HG02938 (cell line): ENCODE measurements at regions not wholly inside any gene's neighbourhood (a gene's known extent, or its start where the extent isn't known, plus 50 kb on each side); places are given as distances from the start of the nearest gene placed in this dataset.

Experiments
- ATAC-seq: cut with Tn5 transposase; IDR thresholded peaks from one replicate; pipeline ENCODE4 v1.9.1; 2021; ENCODE audit warnings: mild to moderate bottlenecking, moderate library complexity; ENCODE audit not compliant: unreplicated experiment

GRCh38 chr14:101174522-101174838, 271.0 kb upstream of the RTL1 start:
- ATAC-seq = no peak

DNA sequence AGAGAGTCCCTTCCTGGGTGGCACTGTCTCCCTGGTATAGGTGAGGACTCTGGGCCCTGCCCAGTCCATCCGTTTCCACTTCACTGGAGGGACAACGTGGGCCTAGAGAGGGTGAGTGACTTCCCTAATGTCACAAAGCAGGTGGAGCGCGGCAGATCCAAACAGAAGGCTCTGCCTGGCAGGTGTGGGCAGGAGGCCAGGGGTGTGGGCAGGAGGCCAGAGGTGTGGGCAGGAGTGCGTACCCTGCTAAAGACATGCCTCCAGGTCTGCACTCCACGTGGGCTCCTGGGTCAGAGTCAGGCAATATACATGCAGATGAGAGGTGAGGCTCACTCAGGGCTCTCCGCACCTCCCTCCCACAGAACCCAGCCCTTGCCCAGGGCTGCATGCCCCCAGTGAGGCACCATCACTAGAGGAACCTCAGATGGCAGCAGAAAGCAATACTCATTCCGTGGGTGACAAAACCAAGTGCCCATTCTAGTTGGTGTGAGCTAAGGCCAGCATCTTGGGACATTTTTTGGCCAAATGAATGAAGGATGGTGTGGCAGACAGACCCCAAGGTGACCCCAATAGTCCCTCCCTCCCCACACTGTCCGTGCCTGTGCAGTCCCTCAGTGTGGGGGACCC, 271.6 kb upstream of the RTL1 start:
- no peak for ATAC-seq

DNA sequence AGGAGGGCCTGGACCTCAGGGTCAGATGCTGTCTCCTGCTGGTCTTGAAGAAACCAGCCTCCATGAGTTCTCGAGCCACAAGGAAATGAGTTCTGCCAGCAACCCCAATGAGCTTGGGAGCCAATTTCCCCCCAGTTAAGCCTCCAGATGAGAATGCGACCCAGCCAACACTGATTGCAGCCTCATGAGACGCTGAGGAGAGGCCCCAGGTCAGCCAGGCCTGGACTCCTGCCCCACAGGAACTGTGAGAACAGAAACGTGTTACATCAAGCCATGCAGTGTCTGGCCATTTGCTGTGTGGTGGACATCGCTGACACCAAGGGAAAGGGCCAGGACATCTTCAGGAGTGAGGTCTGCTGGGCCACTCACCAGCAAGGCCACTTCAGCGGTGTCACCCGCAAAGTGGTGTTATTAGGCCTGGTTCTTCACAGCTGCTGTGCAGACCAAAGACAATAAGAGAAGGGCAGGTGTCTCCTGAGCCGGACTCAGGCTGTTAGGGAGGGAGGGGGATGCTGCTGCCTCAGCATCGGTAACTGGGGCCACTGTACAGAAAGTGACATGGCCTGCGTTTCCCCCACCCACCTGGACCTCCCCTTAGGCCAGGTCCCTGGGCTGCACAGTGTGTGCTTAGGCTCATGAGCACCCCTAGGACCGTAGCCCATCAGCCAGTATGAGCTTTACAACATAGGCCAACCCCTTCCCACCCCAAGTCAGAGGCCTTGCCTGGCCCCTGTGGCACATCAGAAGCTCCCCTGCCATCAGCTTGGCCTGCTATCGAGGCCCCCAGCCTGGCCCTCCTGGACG, 272.4 kb upstream of the RTL1 start:
- no peak for ATAC-seq

DNA sequence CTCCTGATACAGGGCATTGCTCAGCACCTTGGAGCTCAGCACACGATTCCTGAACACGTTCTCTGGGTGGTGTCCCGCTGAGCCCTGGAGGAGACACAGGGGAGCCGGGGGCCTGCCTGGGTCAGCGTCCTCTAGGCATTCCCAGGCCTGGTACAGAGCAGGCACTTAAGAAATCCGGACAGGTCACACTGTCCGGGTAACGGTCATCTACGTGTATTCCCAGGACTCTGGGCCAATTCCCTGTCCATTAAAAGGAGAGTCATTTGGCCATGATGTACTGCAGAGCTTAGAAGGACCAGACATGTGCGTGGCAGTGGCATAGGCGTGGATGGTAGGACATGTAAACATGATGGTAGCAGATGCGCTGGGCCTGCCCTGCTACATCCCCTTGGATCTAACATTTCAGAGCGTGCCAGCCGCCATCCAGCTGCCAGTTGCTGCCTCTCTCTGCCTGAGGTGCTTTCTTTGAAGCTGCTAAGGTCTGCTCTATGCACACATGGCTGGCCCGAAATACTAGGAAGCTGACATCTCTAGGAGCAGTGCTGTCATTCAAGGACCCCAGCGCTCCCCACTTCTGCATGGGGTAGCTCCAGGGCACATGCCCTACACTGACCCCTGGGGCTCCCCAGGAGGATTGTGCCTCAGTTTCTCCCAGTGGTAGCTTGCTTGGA, 273.1 kb upstream of the RTL1 start:
- no peak for ATAC-seq

GRCh38 chr14:101177301-101177971, 273.9 kb upstream of the RTL1 start:
- no peak for ATAC-seq

GRCh38 chr14:101178184-101179072, 274.9 kb upstream of the RTL1 start:
- no peak for ATAC-seq

DNA sequence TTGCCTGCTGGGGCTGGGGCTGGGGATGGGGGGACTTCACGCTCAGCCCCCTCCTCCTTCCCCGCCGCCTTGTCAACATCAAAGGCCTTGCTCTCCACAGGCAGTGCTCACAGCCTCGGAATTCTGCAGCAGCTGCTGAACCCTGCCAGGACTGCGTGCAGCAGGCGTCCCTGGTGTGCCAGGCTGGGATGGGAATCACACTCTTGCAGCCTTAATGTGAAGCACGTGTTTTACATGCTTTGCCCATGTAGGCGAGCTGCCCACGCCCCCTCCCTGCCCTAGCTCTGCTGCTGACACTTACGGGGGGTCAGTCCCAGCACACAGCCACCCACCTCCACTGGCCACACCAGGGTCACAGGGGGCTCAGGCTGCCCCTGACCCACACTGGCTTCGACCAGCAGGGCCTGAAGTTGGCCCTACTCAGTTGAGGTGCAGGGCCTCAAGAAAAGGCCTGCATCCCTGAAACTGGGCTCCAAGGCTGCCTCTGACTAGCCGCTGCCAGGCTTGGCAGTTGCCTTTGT, 276.2 kb upstream of the RTL1 start:
- no peak for ATAC-seq

DNA sequence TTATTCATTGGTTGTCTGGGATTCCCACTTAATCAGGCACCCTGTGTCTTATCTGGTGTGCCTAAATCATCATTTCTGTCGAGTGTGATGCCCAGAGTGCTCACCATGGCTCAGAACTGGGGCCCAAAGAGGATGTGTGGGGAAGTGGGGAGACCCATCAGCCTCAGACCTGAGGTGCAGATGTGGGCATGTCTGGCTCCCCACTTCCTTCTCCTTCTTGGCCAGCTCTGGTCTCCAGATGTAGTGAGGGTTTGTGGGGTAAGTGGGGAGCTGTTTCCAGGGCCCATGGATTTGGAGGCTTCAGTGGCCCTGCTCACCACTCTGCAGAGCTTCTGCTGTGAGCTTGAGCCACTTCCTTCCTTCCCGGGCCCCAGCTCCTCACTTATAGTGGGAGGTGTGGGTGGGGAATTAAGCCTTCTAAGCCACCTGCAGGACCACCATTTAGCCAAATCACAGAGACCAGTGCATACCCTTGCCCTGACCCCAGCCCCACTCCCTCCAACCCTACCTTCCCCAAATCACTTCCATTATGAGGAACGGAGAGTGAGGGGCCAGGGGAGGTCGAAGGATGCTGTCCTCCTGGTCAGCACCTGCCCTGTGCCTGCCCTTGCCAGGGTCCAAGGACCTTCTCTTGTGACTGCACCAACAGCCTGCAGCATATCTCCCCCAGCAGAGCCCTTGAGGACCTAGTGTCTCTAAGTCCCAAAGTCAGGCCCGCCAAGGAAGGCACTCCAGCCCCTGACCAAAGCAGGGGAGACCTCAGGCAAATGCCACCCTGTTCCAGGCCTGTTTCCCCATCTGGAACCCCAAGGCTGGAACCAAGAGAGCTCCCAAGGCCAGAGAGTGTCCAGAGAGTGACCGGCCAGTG, 278.2 kb upstream of the RTL1 start:
- no peak for ATAC-seq

DNA sequence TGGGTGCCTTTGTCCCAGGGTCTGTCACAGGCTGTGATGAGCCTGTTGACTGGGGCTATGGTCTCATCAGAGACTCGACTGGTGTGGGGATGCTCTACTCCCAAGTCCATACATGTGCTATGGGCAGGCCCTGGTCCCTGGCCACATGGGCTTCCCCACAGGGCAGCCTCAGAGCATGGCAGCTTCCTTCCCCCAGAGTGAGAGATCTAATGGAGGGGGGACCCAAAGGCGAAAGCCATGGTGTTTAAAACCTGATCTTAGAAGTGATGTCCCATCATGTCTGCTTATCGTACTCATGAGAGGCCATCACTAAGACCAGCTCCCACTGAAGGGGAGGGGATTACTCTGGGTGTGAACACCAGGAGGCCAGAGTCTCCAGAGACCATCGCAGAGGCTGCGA, 279.0 kb upstream of the RTL1 start:
- ATAC-seq = no peak

- ATAC-seq = no peak
Measured at GRCh38 chr14:101183376-101184103, 280.0 kb upstream of the RTL1 start.

DNA sequence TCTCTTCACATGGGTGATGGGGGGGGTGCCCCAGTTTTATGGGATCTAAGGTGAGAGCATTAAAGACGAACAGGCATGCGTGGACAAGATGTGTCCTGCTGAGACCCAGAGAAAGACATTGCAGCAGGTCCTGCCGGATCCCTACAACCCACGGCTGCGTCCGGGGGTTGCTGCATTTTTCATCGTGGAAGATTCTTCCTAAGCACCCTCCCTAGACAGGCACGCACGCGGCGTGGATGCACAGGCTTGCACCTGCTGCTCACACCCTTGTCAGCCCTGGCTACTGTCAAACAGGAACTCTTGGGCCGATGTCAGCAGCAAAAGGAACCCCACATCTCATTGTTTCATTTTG, 280.6 kb upstream of the RTL1 start:
- ATAC-seq = no peak

DNA sequence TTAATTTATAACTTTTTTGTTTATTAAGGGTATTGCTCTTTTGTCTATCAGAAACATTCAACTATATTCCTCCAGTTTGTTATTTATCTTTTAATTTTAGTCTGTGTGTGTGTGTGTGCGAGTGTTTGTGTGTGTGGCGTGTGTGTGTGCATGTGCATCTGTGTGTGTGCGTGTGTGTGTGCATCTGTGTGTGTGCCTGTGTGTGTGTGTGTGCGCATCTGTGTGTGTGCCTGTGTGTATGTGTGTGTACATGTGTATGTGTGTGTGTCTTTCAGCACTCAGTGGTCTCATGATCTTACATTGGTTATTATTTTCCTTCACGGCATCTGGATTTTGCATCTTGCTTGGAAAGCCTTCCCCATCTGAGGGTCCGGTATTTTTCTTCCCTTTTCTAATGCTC, 281.1 kb upstream of the RTL1 start:
- no peak for ATAC-seq

- ATAC-seq = no peak
Measured at GRCh38 chr14:101185073-101185835, 281.7 kb upstream of the RTL1 start.

GRCh38 chr14:101185946-101186345, 282.4 kb upstream of the RTL1 start:
- ATAC-seq = no peak

GRCh38 chr14:101186544-101186943, 283.0 kb upstream of the RTL1 start:
- ATAC-seq = no peak

DNA sequence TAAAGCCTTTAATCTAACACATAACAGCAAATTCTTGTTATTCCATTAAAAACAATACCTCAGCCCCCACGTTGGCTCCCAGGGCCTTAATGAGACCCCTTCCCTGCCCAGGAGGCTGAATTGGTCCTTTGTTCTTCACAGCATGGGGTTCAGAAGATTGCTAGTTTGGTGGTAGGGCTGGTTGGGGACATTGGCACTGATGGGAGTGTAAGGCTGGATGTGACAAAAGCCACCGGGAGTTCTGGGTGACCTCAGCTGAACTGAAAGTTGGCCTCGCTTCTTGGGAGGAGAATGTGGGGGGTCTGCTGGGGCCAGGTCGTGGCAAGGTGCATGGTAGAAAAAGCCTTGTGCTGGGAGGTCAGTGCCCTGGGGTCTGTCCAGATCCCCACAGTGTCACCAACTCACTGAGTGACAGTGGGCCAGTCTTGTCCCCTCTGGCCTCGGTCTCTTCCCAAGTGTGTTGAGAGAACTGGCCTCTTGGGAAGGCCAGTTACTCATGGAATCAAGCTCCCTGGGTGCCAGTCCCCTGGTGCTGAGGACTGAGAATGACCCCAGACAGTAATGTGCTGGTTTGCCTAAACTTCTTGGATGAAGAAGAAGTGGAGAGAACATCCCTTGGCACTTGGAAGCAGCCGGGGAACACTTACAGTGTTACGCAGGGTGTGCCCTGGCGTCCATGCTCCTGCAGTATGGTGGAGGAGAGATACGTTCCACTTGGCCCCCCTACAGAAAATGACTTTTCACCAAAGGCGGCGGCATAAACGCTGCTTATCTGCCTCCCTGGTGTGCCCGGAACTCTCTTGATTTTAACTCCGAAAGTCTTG, 283.7 kb upstream of the RTL1 start:
- ATAC-seq = no peak

DNA sequence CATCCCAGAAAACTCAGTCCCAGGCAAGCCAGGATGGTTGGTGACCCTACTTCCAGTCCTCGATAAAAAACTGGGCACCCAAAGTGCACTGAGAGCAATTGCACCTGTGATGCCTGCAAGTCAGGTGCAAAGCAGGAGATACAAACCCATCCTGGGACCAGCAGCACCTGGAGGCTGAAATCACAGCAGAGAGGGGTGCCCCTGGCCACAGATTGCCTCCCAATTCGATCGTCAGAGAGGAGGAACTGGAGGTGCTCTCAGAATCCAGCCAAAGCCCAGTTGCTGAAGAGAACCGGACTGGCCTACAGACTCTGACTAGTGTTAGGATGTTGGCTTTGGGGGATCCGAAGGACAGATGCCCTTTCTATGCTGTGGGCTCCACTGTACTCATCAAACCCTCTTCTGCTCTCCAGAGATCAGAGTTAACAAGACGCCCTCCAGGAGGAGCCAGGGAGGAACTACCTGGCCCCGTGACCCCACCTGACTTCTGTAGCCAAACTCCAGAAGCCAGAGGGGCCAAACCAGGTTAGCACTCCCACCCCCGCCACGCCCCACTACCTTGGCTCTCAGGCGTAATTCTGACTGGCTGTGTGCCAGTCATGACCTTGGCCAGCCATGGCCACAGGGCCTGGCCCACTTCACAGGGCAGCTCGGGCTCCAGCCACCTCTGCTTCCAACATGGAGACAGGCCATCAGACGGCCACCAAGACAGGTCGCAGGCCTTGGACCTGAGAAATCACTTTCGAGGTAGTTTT, 284.5 kb upstream of the RTL1 start:
- ATAC-seq = no peak
